Body of pancreas (tissue), 4 donors: ENCODE measurements at regions not wholly inside any gene's neighbourhood (a gene's known extent, or its start where the extent isn't known, plus 50 kb on each side); places are given as distances from the start of the nearest gene placed in this dataset.

Experiments
- ATAC-seq: fragments of 150-250 bp; one replicate; pipeline ENCODE4 v1.9.1; 2016
- DNase-seq, 4 donors: peaks; one replicate each; pipeline ENCODE4 v3.0.0-alpha.2; 2019
- H3K27ac ChIP-seq, 4 donors: fragments of 200-600 bp; sonication (generic); 1 replicate in 3 of 4; 2 replicates in 1 of 4; pipeline versions ENCODE4 v1.5.1 to v1.6.1; 2016 to 2019; ENCODE audit warnings: mild to moderate bottlenecking in 1 of 4, mixed read lengths in 1 of 4, moderate library complexity in 1 of 4
- H3K27me3 ChIP-seq, 2 donors: fragments of 200-600 bp; sonication (generic); one replicate each; pipeline ENCODE4 v1.6.0; 2016; ENCODE audit warnings: mild to moderate bottlenecking in 1 of 2
- H3K36me3 ChIP-seq, 2 donors: fragments of 200-600 bp; sonication (generic); replicated peaks in 1 of 2; 2 replicates each; pipeline ENCODE4 v1.5.1; 2016; ENCODE audit warnings: low read depth in 2 of 2; ENCODE audit not compliant: insufficient read depth in 1 of 2
- H3K4me1 ChIP-seq: fragments of 200-600 bp; sonication (generic); one replicate; pipeline ENCODE4 v1.6.0; 2016
- H3K4me3 ChIP-seq, 2 donors: fragments of 200-600 bp; sonication (generic); 1 replicate in 1 of 2; 2 replicates in 1 of 2; pipeline ENCODE4 v1.5.1; 2016 to 2019
- H3K9me3 ChIP-seq, 3 donors: fragments of 200-600 bp; sonication (generic); 1 replicate in 2 of 3; 2 replicates in 1 of 3; pipeline ENCODE4 v1.5.1; 2016
- CTCF ChIP-seq, 7 experiments: fragments of 450-650 bp in 4 of 7; fragments of 200-600 bp in 3 of 7; sonication (generic) in 3 of 7; IDR thresholded peaks; one replicate each; pipeline ENCODE4 v1.5.1; 2016 to 2019; ENCODE audit warnings: antibody characterized with exemption in 7 of 7
- POLR2A ChIP-seq, 3 donors: fragments of 450-650 bp; IDR thresholded peaks; one replicate each; pipeline ENCODE4 v1.6.1; 2016; ENCODE audit warnings: antibody characterized with exemption in 3 of 3, mild to moderate bottlenecking in 2 of 3
- WGBS, 2 donors: methylation state at CpG; one replicate each; pipeline ENCODE4 v1.1.5; 2017; 5-methylcytosine and 5-hydroxymethylcytosine counted together
- intact Hi-C: fragments of 100-400 bp; cut with DNase I; formaldehyde crosslinking; loops from one replicate; pipeline ENCODE4 v1.15.1; 2023

- intact Hi-C loops, result loop anchor here (10.0 kb wide), 1 partner anchor 151 kb away; no protein-coding TSS in a partner anchor
- Histone ChIP-seq H3K27me3 (no peaks in the 10 kb centered on the region), H3K4me3 (no peak overlapping the region), H3K4me1 (no peaks in the 10 kb centered on the region), H3K36me3 (no peaks in the 10 kb centered on the region), H3K9me3 (no peaks in the 10 kb centered on the region), H3K27ac (no peak overlapping the region)
- TF ChIP-seq POLR2A (IDR thresholded peaks at IDR 0.05) (no peak), CTCF (IDR thresholded peaks at IDR 0.05) (no peak)
- DNase-seq (no peak), ATAC-seq (no peak)
- 70 to 72% methylated on average over 5 of the region's 5 CpGs for WGBS, 2 donors
These were observed 112.8 kb downstream of the DAD1 start for GRCh38 chr14:22476005-22476751.

- no peaks in the 10 kb centered on the region for H3K36me3 ChIP-seq
- TF ChIP-seq POLR2A (IDR thresholded peaks at IDR 0.05), result no peak
- H3K9me3 ChIP-seq, result no peaks in the 10 kb centered on the region
- no peaks in the 10 kb centered on the region for H3K27me3 ChIP-seq
- H3K4me1 ChIP-seq, result no peaks in the 10 kb centered on the region
- H3K4me3 ChIP-seq, result no peak overlapping the region
- 51 to 55% methylated on average over 6 of the region's 6 CpGs for WGBS, 2 donors
- intact Hi-C loops, result loop anchor here (2.0 to 10.0 kb wide), 2 partner anchors 89 to 151 kb away; no protein-coding TSS in a partner anchor
- DNase-seq (no peak), ATAC-seq (no peak)
- no peak overlapping the region for H3K27ac ChIP-seq
These were observed 113.6 kb downstream of the DAD1 start for GRCh38 chr14:22475381-22475780.

- no peaks in the 10 kb centered on the region for H3K27me3 ChIP-seq
- DNase-seq (no peak), ATAC-seq (no peak)
- intact Hi-C loops, result loop anchor here (2.0 to 10.0 kb wide), 2 partner anchors 88 to 150 kb away; no protein-coding TSS in a partner anchor
- 39 to 45% methylated on average over 4 of the region's 4 CpGs for WGBS, 2 donors
- H3K27ac ChIP-seq, result no peak overlapping the region
- no peak overlapping the region for H3K4me3 ChIP-seq
- no peaks in the 10 kb centered on the region for H3K36me3 ChIP-seq
- TF ChIP-seq CTCF (IDR thresholded peaks at IDR 0.05) (no peak), POLR2A (IDR thresholded peaks at IDR 0.05) (no peak)
- no peaks in the 10 kb centered on the region for H3K9me3 ChIP-seq
- no peaks in the 10 kb centered on the region for H3K4me1 ChIP-seq
These were observed 114.2 kb downstream of the DAD1 start for GRCh38 chr14:22474730-22475351.

- no peaks in the 10 kb centered on the region for H3K27me3 ChIP-seq
- no peak overlapping the region for H3K27ac ChIP-seq
- no peaks in the 10 kb centered on the region for H3K4me1 ChIP-seq
- no peaks in the 10 kb centered on the region for H3K9me3 ChIP-seq
- H3K4me3 ChIP-seq, result no peak overlapping the region
- intact Hi-C loops, result loop anchor here (10.0 kb wide), 1 partner anchor 148 kb away; no protein-coding TSS in a partner anchor
- ATAC-seq (peak; percentile 62), DNase-seq (peak; percentile 54 to 65 (median 60))
- no peaks in the 10 kb centered on the region for H3K36me3 ChIP-seq
- TF ChIP-seq POLR2A (IDR thresholded peaks at IDR 0.05) (no peak), CTCF (IDR thresholded peaks at IDR 0.05) (peak; percentile 21 to 85 (median 75))
- 40% methylated on average over 12 of the region's 12 CpGs for WGBS, 2 donors
These were observed 115.8 kb downstream of the DAD1 start for GRCh38 chr14:22472935-22473854.

GRCh38 chr14:22472466-22472865 lies 116.6 kb downstream of the DAD1 start:
- intact Hi-C loops, result loop anchor here (10.0 kb wide), 1 partner anchor 148 kb away; no protein-coding TSS in a partner anchor
- no peaks in the 10 kb centered on the region for H3K27me3 ChIP-seq
- no peak for ATAC-seq
- H3K36me3 ChIP-seq, result no peaks in the 10 kb centered on the region
- WGBS, 2 donors, result 67 to 81% methylated on average over 2 of the region's 2 CpGs
- H3K4me1 ChIP-seq, result no peaks in the 10 kb centered on the region
- no peak overlapping the region for H3K4me3 ChIP-seq
- DNase-seq, result no peak
- H3K9me3 ChIP-seq, result no peaks in the 10 kb centered on the region
- H3K27ac ChIP-seq, result no peak overlapping the region
- TF ChIP-seq POLR2A (IDR thresholded peaks at IDR 0.05) (no peak), CTCF (IDR thresholded peaks at IDR 0.05) (no peak)
